ENCODE measurements at regions not wholly inside any gene's neighbourhood (a gene's known extent, or its start where the extent isn't known, plus 50 kb on each side); places are given as distances from the start of the nearest gene placed in this dataset.
"Not testable (repeated sequence)": the region's sequence is repeated elsewhere in the genome, so short reads cannot be mapped to it uniquely, and the experiment has no call there.

- TF ChIP-seq CTCF (conservative IDR thresholded peaks at IDR 0.05) (no peak), ZFX (IDR thresholded peaks at IDR 0.05) (no peak)
- no peak overlapping the region for H3K27ac ChIP-seq
These were observed 80.0 kb upstream of the BNC1 start for GRCh38 chr15:83364501-83364900.

GRCh38 chr15:83365370-83365938 lies 81.0 kb upstream of the BNC1 start:
- TF ChIP-seq CTCF (conservative IDR thresholded peaks at IDR 0.05) (no peak), ZFX (IDR thresholded peaks at IDR 0.05) (no peak)
- H3K27ac ChIP-seq, result no peak overlapping the region

- TF ChIP-seq ZFX (IDR thresholded peaks at IDR 0.05) (no peak), CTCF (conservative IDR thresholded peaks at IDR 0.05) (no peak)
- H3K27ac ChIP-seq, result no peak overlapping the region
These were observed 74.7 kb upstream of the SH3GL3 start for GRCh38 chr15:83372434-83372891.

GRCh38 chr15:83378921-83379578 lies 68.1 kb upstream of the SH3GL3 start:
- no peak overlapping the region for H3K27ac ChIP-seq
- TF ChIP-seq CTCF (conservative IDR thresholded peaks at IDR 0.05), result no peak
- TF ChIP-seq ZFX (IDR thresholded peaks at IDR 0.05), result no peak

GRCh38 chr15:83379579-83379959 lies 67.6 kb upstream of the SH3GL3 start:
- TF ChIP-seq CTCF (conservative IDR thresholded peaks at IDR 0.05), result no peak
- no peak for TF ChIP-seq ZFX (IDR thresholded peaks at IDR 0.05)
- no peak overlapping the region for H3K27ac ChIP-seq

GRCh38 chr15:83380059-83380458 lies 67.1 kb upstream of the SH3GL3 start:
- no peak overlapping the region for H3K27ac ChIP-seq
- TF ChIP-seq ZFX (IDR thresholded peaks at IDR 0.05), result no peak

- no peak overlapping the region for H3K27ac ChIP-seq
- TF ChIP-seq CTCF (conservative IDR thresholded peaks at IDR 0.05) (peak; percentile 65), ZFX (IDR thresholded peaks at IDR 0.05) (no peak)
These were observed 66.5 kb upstream of the SH3GL3 start for GRCh38 chr15:83380682-83381081.

GRCh38 chr15:83383608-83384139 lies 63.5 kb upstream of the SH3GL3 start:
- not testable (repeated sequence) for H3K27ac ChIP-seq

Measured in C4-2B (cell line).